B cell (primary cell): ENCODE measurements at regions not wholly inside any gene's neighbourhood (a gene's known extent, or its start where the extent isn't known, plus 50 kb on each side); places are given as distances from the start of the nearest gene placed in this dataset.

ENCODE experiments used
- ATAC-seq: fragments of 200-7000 bp; cut with Tn5 transposase; one replicate; pipeline ENCODE4 v1.10.0; 2021; ENCODE audit warnings: low read depth, mild to moderate bottlenecking, moderate number of reproducible peaks, moderate library complexity
- CTCF ChIA-PET: fragments of 350-600 bp; sonication (Branson Sonifier 250); formaldehyde crosslinking; loops from one replicate; lab custom pipeline; 2021; ENCODE audit warnings: antibody characterized with exemption, inconsistent platforms; lab: Charles Lee
- POLR2A ChIA-PET: fragments of 350-600 bp; sonication (Branson Sonifier 250); formaldehyde crosslinking; loops from one replicate; lab custom pipeline; 2021; ENCODE audit warnings: antibody characterized with exemption; lab: Charles Lee
- DNase-seq: peaks from one replicate; pipeline ENCODE4 v3.0.0; 2013
- H2AFZ ChIP-seq: 2 replicates; pipeline ENCODE4 v1.6.1; 2012; ENCODE audit warnings: mild to moderate bottlenecking, low read depth, low read length; ENCODE audit not compliant: insufficient read depth, poor library complexity, severe bottlenecking
- H3K27ac ChIP-seq, 2 donors: 1 replicate in 1 of 2; 2 replicates in 1 of 2; pipeline ENCODE4 v1.5.1; 2012 to 2013; ENCODE audit warnings: low read length in 2 of 2, mild to moderate bottlenecking in 2 of 2, moderate library complexity in 1 of 2
- H3K27me3 ChIP-seq, 4 experiments: fragments of 200-600 bp in 1 of 4; sonication (generic) in 1 of 4; replicated peaks in 1 of 4; 1 replicate in 2 of 4; 2 replicates in 2 of 4; pipeline versions ENCODE4 v1.6.1 to v1.7.0; 2013 to 2016; ENCODE audit warnings: low read length in 3 of 4, mild to moderate bottlenecking in 2 of 4, mixed read lengths in 1 of 4, moderate library complexity in 1 of 4; ENCODE audit not compliant: insufficient read depth in 4 of 4, control insufficient read depth in 3 of 4; ENCODE audit errors: control extremely low read depth in 1 of 4
- H3K36me3 ChIP-seq, 2 experiments: replicated peaks in 1 of 2; 1 replicate in 1 of 2; 2 replicates in 1 of 2; pipeline versions ENCODE4 v1.6.1 to v1.7.1; 2013; ENCODE audit warnings: low read length in 1 of 2; ENCODE audit not compliant: insufficient read depth in 2 of 2, control insufficient read depth in 1 of 2; ENCODE audit errors: control extremely low read depth in 1 of 2, extremely low read depth in 1 of 2
- H3K4me1 ChIP-seq, 2 donors: fragments of 200-600 bp in 1 of 2; sonication (generic) in 1 of 2; 1 replicate in 1 of 2; 2 replicates in 1 of 2; pipeline versions ENCODE4 v1.5.1 to v1.6.1; 2013 to 2017; ENCODE audit warnings: low read length in 2 of 2; ENCODE audit not compliant: control insufficient read depth in 2 of 2, insufficient read depth in 2 of 2
- H3K4me2 ChIP-seq: replicated peaks from 2 replicates; pipeline ENCODE3; 2012; ENCODE audit warnings: mild to moderate bottlenecking, low read depth, low read length; ENCODE audit not compliant: poor library complexity, severe bottlenecking
- H3K4me3 ChIP-seq, 5 experiments: fragments of 200-600 bp in 1 of 5; sonication (generic) in 1 of 5; 1 replicate in 3 of 5; 2 replicates in 2 of 5; pipeline versions ENCODE4 v1.5.1 to v1.7.0; 2011 to 2016; ENCODE audit warnings: low read length in 4 of 5, mild to moderate bottlenecking in 4 of 5, low read depth in 2 of 5, control low read depth in 1 of 5, moderate library complexity in 1 of 5; ENCODE audit not compliant: insufficient read depth in 1 of 5; ENCODE audit errors: control extremely low read depth in 1 of 5, extremely low read depth in 1 of 5
- H3K79me2 ChIP-seq: fragments of 200-600 bp; sonication (generic); one replicate; pipeline ENCODE4 v1.6.0; 2016; ENCODE audit warnings: low read length; ENCODE audit not compliant: control insufficient read depth, insufficient read depth
- H3K9ac ChIP-seq: fragments of 200-600 bp; sonication (generic); 2 replicates; pipeline ENCODE4 v1.6.1; 2017; ENCODE audit warnings: mild to moderate bottlenecking, low read length, moderate library complexity
- H3K9me3 ChIP-seq, 3 donors: one replicate each; pipeline versions ENCODE4 v1.6.1 to v1.7.1; 2013; ENCODE audit warnings: low read length in 2 of 3; ENCODE audit not compliant: control insufficient read depth in 2 of 3, insufficient read depth in 1 of 3; ENCODE audit errors: control extremely low read depth in 1 of 3
- H4K20me1 ChIP-seq: 2 replicates; pipeline ENCODE4 v1.6.0; 2012; ENCODE audit warnings: mild to moderate bottlenecking, low read length; ENCODE audit not compliant: insufficient read depth, control insufficient read depth, poor library complexity, severe bottlenecking
- H3K27ac Mint-ChIP-seq: one replicate; pipeline ENCODE4 v1.8.0; 2021; ENCODE audit warnings: mixed read lengths
- H3K27me3 Mint-ChIP-seq: one replicate; pipeline ENCODE4 v1.8.0; 2021; ENCODE audit warnings: mixed read lengths
- H3K4me1 Mint-ChIP-seq: one replicate; pipeline ENCODE4 v1.8.0; 2021; ENCODE audit warnings: mixed read lengths
- H3K4me3 Mint-ChIP-seq: one replicate; pipeline ENCODE4 v1.8.0; 2021; ENCODE audit warnings: mixed read lengths
- H3K9me3 Mint-ChIP-seq: one replicate; pipeline ENCODE4 v1.8.0; 2022; ENCODE audit warnings: mixed read lengths; ENCODE audit not compliant: insufficient read depth
- EZH2 ChIP-seq: IDR thresholded peaks from 2 replicates; pipeline ENCODE4 v1.6.1; 2012; ENCODE audit warnings: borderline replicate concordance, low read depth, mild to moderate bottlenecking, moderate library complexity, low read length; ENCODE audit not compliant: insufficient read depth, poor library complexity, severe bottlenecking
- WGBS: methylation state at CpG from one replicate; pipeline ENCODE4 v1.1.5; 2013; ENCODE audit warnings: missing lambda C conversion rate; ENCODE audit not compliant: insufficient coverage; 5-methylcytosine and 5-hydroxymethylcytosine counted together
- intact Hi-C: fragments of 100-400 bp; cut with micrococcal nuclease; formaldehyde crosslinking; loops from one replicate; pipeline ENCODE4 v1.10.0; 2022
- TF ChIP-seq, protein P1 (sequence below): fragments of 200-600 bp; IDR thresholded peaks from one replicate; pipeline ENCODE4 v1.8.0; 2022; ENCODE audit warnings: antibody characterized with exemption, mild to moderate bottlenecking

DNA sequence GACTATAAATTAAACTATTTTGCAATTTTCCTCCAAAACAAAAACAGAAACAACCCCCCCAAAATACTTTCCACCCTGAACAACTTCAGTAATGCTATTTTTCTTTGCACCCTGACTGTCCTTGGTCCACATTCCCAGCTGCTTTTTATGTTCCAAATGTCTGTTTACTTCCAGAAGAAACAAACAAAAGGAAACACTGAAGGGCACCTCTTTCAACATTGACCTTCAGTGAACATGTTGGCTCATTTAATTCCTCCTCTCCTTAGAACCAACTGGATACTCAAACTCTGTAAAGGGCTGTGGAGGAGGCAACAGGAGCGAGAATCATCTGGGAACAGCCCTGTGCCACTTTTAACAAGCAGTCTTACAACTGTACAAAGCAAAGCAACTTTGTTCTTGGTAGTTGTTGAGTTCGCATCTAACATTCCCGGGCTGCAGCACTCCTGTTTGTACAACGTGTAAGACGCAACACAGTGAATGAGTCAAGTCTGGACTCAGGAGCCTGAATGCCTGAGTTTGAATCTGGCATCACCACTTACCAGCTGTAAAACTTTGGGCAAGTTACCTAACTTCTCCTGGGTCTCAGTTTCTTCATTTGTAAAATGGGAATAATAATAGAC, 111.4 kb upstream of the GATA6 start:
- Mint-ChIP-seq H3K4me3 (no peak overlapping the region), H3K27ac (no peak overlapping the region), H3K27me3 (no peaks in the 10 kb centered on the region), H3K4me1 (no peaks in the 10 kb centered on the region), H3K9me3 (no peaks in the 10 kb centered on the region)
- ATAC-seq: no peak
- no peak for DNase-seq
- Histone ChIP-seq H3K4me1 (no peaks in the 10 kb centered on the region), H3K4me2 (no peak overlapping the region), H3K4me3 (no peak overlapping the region), H3K27ac (no peak overlapping the region), H4K20me1 (no peaks in the 10 kb centered on the region), H3K9me3 (peaks cover 0 to 4% (median 0%) of the 10 kb centered on the region in 3 donors), H3K36me3 (no peaks in the 10 kb centered on the region), H3K27me3 (no peaks in the 10 kb centered on the region), H3K79me2 (no peaks in the 10 kb centered on the region), H2AFZ (no peak overlapping the region), H3K9ac (no peak overlapping the region)
- whole genome bisulfite sequencing: 97% methylated on average over 4 of the region's 5 CpGs
- intact Hi-C loops: no loop called here
- POLR2A ChIA-PET: no interaction called here
- CTCF ChIA-PET: no interaction called here
- no peak for TF ChIP-seq EZH2
- TF ChIP-seq, protein P1, sequence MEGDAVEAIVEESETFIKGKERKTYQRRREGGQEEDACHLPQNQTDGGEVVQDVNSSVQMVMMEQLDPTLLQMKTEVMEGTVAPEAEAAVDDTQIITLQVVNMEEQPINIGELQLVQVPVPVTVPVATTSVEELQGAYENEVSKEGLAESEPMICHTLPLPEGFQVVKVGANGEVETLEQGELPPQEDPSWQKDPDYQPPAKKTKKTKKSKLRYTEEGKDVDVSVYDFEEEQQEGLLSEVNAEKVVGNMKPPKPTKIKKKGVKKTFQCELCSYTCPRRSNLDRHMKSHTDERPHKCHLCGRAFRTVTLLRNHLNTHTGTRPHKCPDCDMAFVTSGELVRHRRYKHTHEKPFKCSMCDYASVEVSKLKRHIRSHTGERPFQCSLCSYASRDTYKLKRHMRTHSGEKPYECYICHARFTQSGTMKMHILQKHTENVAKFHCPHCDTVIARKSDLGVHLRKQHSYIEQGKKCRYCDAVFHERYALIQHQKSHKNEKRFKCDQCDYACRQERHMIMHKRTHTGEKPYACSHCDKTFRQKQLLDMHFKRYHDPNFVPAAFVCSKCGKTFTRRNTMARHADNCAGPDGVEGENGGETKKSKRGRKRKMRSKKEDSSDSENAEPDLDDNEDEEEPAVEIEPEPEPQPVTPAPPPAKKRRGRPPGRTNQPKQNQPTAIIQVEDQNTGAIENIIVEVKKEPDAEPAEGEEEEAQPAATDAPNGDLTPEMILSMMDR: no peak

DNA sequence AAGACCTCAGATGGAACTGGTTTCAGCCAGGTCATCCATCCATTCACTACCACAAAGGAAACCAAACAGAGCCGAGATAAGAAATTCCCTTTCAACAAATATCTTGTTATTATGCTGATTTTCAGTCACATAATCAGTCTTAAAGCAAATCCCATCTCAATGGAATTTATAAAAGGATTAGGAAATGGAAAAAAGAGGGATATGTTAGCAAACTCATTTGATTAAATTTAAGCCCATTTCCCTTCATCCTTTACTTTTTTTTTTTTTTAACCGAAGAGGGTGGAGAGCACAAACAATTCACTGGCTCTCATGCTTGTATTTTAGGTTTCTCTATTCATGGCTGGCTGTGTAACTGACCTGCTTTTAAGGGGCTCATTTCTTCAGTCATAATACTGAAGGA, 109.0 kb upstream of the GATA6 start:
- no peak overlapping the region for H3K4me3 Mint-ChIP-seq
- no peak overlapping the region for H3K27ac Mint-ChIP-seq

More for the DNA sequence above, 109.0 kb upstream of the GATA6 start:
- POLR2A ChIA-PET: no interaction called here
- no peaks in the 10 kb centered on the region for H3K27me3 Mint-ChIP-seq
- H3K36me3 ChIP-seq: no peaks in the 10 kb centered on the region
- CTCF ChIA-PET: no interaction called here
- ATAC-seq (no peak), DNase-seq (no peak)
- no peaks in the 10 kb centered on the region for H3K9me3 Mint-ChIP-seq
- no peak for TF ChIP-seq EZH2
- H3K27me3 ChIP-seq: no peaks in the 10 kb centered on the region
- H4K20me1 ChIP-seq: no peaks in the 10 kb centered on the region
- H3K4me3 ChIP-seq: no peak overlapping the region
- no peak overlapping the region for H3K9ac ChIP-seq
- H3K9me3 ChIP-seq: peaks cover 0 to 4% (median 0%) of the 10 kb centered on the region in 3 donors
- H3K4me2 ChIP-seq: no peak overlapping the region
- H3K79me2 ChIP-seq: no peaks in the 10 kb centered on the region
- intact Hi-C loops: no loop called here
- no peaks in the 10 kb centered on the region for H3K4me1 Mint-ChIP-seq
- no peak overlapping the region for H2AFZ ChIP-seq
- no peak overlapping the region for H3K27ac ChIP-seq
- H3K4me1 ChIP-seq: no peaks in the 10 kb centered on the region
- WGBS: no CpG with 5 or more reads among the region's 2 CpGs
